Type B pancreatic cell (in vitro differentiated cells): ENCODE measurements at regions not wholly inside any gene's neighbourhood (a gene's known extent, or its start where the extent isn't known, plus 50 kb on each side); places are given as distances from the start of the nearest gene placed in this dataset.

Experiments used
- DNase-seq: peaks from one replicate; pipeline ENCODE4 v3.0.0; 2021; ENCODE audit warnings: mixed read lengths; ENCODE audit not compliant: unreplicated experiment; ENCODE audit errors: extremely low spot score
- H3K27ac Mint-ChIP-seq: 2 replicates; pipeline ENCODE4 v1.8.0; 2021; ENCODE audit warnings: mild to moderate bottlenecking, mixed read lengths
- H3K27me3 Mint-ChIP-seq: 2 replicates; pipeline ENCODE4 v1.8.0; 2021; ENCODE audit warnings: mixed read lengths
- H3K36me3 Mint-ChIP-seq: 2 replicates; pipeline ENCODE4 v1.8.0; 2021; ENCODE audit warnings: mixed read lengths
- H3K4me1 Mint-ChIP-seq: one replicate; pipeline ENCODE4 v1.8.0; 2021; ENCODE audit warnings: mixed read lengths; ENCODE audit not compliant: unreplicated experiment
- H3K4me3 Mint-ChIP-seq: 2 replicates; pipeline ENCODE4 v1.8.0; 2021; ENCODE audit warnings: mild to moderate bottlenecking, mixed read lengths
- H3K9me3 Mint-ChIP-seq: 2 replicates; pipeline ENCODE4 v1.8.0; 2021; ENCODE audit warnings: mixed read lengths
- TF ChIP-seq, protein P1 (sequence below): fragments of 200-600 bp; sonication (generic); conservative IDR thresholded peaks from 2 replicates; pipeline ENCODE4 v1.5.0; 2021; ENCODE audit warnings: antibody characterized with exemption, mild to moderate bottlenecking

DNA sequence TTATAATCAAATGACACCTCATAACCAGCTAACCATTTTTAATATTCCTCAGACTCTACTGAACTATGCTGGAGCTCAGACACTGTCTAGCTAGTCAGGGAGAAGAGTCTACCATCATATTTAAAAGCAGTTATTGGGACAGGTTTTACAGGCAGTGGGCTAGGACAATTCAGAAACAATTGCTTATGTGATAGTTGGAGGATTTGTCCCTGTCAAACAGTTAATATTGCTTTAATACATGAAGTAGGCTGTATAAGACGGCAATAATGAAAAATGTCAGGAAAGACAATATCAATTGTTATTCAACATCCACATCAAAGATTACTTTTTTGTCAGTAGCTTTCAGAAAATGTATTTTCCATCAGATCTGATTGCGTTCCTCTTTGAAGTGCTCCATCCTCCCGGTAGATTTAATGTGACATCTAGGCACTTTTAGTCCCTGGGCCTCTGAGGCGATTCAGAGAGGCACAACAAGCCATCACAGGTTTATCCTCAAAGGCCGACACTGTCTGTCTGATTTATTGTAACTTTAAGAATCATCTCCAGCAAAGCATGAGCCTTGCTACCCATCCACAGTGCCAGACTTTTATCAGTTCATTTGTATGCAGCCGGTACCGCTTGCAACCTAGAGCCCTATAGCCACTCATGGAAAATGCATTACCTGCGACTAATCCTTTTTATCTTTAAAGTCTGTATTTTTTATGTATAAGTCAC, 152.2 kb downstream of the PSAT1 start:
- no peaks in the 10 kb centered on the region for H3K36me3 Mint-ChIP-seq
- H3K27me3 Mint-ChIP-seq = peaks cover 9% of the 10 kb centered on the region
- H3K4me1 Mint-ChIP-seq = peaks cover 5% of the 10 kb centered on the region
- no peak overlapping the region for H3K4me3 Mint-ChIP-seq
- H3K27ac Mint-ChIP-seq = no peak overlapping the region
- DNase-seq = no peak
- H3K9me3 Mint-ChIP-seq = peaks cover 5% of the 10 kb centered on the region
- TF ChIP-seq, protein P1, sequence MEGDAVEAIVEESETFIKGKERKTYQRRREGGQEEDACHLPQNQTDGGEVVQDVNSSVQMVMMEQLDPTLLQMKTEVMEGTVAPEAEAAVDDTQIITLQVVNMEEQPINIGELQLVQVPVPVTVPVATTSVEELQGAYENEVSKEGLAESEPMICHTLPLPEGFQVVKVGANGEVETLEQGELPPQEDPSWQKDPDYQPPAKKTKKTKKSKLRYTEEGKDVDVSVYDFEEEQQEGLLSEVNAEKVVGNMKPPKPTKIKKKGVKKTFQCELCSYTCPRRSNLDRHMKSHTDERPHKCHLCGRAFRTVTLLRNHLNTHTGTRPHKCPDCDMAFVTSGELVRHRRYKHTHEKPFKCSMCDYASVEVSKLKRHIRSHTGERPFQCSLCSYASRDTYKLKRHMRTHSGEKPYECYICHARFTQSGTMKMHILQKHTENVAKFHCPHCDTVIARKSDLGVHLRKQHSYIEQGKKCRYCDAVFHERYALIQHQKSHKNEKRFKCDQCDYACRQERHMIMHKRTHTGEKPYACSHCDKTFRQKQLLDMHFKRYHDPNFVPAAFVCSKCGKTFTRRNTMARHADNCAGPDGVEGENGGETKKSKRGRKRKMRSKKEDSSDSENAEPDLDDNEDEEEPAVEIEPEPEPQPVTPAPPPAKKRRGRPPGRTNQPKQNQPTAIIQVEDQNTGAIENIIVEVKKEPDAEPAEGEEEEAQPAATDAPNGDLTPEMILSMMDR = no peak

- Mint-ChIP-seq H3K4me3 (no peak overlapping the region), H3K27me3 (peaks cover 7% of the 10 kb centered on the region), H3K4me1 (peaks cover 5% of the 10 kb centered on the region), H3K36me3 (no peaks in the 10 kb centered on the region), H3K27ac (no peak overlapping the region), H3K9me3 (peaks cover 11% of the 10 kb centered on the region)
- TF ChIP-seq, protein P1 = no peak
- DNase-seq = no peak
Observed at GRCh38 chr9:78453450-78453849, 156.5 kb downstream of the PSAT1 start.

GRCh38 chr9:78462611-78463010, 165.7 kb downstream of the PSAT1 start:
- peak overlapping the region; percentile 1 for H3K27ac Mint-ChIP-seq
- no peaks in the 10 kb centered on the region for H3K36me3 Mint-ChIP-seq
- H3K27me3 Mint-ChIP-seq = no peaks in the 10 kb centered on the region
- DNase-seq = no peak
- H3K4me1 Mint-ChIP-seq = no peaks in the 10 kb centered on the region
- peaks cover 13% of the 10 kb centered on the region for H3K9me3 Mint-ChIP-seq
- TF ChIP-seq, protein P1 = no peak
- H3K4me3 Mint-ChIP-seq = no peak overlapping the region

DNA sequence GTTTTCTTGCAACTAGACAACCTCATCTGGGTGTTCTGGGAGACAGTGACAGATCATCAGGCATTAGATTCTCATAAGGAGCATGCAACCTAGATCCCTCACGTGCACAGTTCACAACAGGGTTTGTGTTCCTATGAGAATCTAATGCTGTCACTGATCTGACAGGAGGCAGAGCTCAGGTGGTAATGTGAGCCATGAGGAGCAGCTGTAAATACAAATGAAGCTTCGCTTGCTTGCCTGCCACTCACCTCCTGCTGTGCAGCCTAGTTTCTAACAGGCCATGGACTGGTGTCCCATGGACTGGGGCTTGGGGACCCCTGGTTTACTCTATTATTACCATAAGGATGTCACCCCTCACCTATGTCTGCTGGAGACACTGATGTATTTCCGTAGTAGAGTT, 166.8 kb downstream of the PSAT1 start:
- Mint-ChIP-seq H3K36me3 (no peaks in the 10 kb centered on the region), H3K27me3 (no peaks in the 10 kb centered on the region), H3K4me1 (no peaks in the 10 kb centered on the region), H3K9me3 (peaks cover 8% of the 10 kb centered on the region), H3K4me3 (no peak overlapping the region), H3K27ac (no peak overlapping the region)
- DNase-seq = no peak
- TF ChIP-seq, protein P1 = no peak

- no peak overlapping the region for H3K4me3 Mint-ChIP-seq
- no peaks in the 10 kb centered on the region for H3K27me3 Mint-ChIP-seq
- no peaks in the 10 kb centered on the region for H3K36me3 Mint-ChIP-seq
- no peak for DNase-seq
- no peaks in the 10 kb centered on the region for H3K4me1 Mint-ChIP-seq
- TF ChIP-seq, protein P1 = no peak
- H3K9me3 Mint-ChIP-seq = peaks cover 3% of the 10 kb centered on the region
- no peak overlapping the region for H3K27ac Mint-ChIP-seq
Observed at GRCh38 chr9:78468231-78468630, 171.3 kb downstream of the PSAT1 start.
